HG03175 (cell line): ENCODE measurements at regions not wholly inside any gene's neighbourhood (a gene's known extent, or its start where the extent isn't known, plus 50 kb on each side); places are given as distances from the start of the nearest gene placed in this dataset.
"Not testable (repeated sequence)": the region's sequence is repeated elsewhere in the genome, so short reads cannot be mapped to it uniquely, and the experiment has no call there.

Source experiments
- ATAC-seq: cut with Tn5 transposase; IDR thresholded peaks from one replicate; pipeline ENCODE4 v1.9.1; 2021; ENCODE audit warnings: mild to moderate bottlenecking, moderate library complexity; ENCODE audit not compliant: unreplicated experiment

DNA sequence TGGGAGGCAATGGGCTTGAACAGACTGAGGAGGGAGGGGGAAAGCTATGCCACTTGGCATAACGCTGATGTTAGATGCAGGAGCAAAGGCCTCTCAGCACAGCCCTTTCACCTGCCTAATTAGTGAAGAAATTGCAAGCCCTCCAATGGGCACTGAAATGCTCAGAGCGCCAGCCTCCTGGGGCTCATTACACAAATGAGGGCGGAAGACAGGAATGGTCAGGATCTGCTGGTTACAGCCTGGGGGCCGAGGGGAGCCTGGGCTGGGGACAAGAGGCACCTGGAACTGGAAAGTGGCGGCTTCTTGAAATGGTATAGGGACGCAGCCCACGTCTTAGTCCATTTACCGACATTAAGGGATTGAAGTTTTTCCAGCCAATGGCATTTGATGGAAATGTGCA is 50.2 kb upstream of the PLET1 start:
- ATAC-seq: no peak

DNA sequence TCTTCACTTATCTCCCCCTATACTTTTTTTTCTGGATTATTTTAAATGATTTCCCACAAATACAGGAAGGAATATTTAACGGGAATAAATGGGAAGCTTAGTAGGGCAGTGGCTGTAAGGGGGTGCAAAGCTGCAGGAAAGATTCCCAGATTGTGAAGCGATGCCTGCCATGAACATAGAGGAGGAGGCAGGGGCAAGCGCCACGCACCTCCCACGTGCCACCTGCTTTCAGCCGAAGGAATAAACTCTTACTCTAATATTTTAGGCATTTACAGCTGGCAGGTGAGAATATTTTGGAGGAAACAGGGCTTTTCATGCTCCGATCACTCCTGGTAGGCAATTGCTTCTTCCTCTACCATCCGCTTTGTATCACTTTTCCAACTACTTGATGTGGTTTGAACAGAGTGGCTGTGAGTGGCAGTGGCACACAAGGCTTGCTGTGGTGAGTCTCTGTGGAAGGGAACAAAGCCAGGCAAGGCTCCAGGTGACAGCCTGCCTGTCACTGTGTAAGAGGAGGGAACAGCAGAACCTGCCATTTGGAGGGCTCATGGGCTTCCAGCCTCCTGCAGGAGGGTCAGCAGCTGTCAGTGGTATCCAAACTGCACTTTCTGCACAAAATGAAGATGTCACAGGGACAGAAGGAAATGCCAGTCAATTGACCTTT is 54.5 kb upstream of the PLET1 start:
- no peak for ATAC-seq

DNA sequence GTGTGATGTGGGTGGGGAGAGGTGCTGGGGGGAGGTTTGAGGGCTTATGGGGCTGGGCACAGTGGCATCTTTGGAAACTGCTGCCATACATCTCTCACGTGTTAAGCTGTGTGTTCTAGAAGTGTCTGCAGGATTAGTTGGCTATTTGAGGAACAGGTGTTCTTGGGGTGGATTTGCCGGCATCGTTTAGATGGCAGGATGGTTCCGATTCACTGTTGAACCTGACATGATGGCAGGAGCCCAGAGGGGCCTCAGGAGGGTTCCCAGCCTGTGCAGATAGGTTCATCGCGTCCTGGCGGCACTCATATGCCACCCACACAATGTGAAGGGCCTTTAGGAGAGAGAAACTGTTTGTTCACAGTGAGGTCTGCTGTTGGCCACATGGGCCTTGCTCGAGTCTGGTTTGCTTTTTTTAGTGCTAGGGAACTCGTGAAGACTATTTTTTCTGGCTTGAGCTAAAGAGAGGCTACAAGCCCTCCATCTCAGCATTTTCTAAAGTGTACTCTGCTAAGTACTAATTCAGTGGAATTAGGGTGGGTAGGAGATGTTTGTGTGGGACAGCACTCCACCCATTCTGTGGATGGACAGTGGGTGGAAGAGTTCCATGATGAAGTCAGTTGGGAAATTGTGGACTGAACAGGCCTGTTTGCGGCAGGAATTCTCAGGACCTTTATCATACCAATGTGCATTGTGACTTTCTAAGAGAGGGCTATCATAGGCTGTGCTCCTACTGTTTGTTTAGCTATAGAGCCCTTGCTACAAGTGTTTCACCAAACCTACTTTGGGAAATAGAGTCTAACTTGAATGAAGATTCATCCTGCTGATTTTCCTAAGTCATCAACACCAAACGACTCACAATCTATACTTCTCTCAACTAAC is 55.4 kb upstream of the PLET1 start:
- ATAC-seq: no peak

DNA sequence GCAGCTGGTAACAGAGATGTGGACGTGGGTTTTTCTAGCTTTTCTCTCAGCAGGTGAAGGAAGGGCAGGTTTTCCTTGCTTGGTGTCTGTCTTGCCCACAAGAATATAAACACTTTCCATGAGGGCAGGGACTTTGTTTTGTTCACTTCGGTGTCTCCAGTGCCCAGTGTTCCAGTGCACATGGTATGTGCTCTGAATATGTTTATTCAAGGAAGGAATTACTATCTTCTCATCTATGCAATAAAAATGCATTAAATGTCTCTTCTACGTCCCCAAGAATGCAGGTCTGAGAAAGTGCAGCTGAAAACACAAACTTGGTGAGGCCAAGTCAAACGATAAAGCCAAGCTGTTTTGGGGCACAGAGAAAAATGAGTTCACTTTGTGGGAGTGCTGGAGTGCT is 56.3 kb upstream of the PLET1 start:
- no peak for ATAC-seq

DNA sequence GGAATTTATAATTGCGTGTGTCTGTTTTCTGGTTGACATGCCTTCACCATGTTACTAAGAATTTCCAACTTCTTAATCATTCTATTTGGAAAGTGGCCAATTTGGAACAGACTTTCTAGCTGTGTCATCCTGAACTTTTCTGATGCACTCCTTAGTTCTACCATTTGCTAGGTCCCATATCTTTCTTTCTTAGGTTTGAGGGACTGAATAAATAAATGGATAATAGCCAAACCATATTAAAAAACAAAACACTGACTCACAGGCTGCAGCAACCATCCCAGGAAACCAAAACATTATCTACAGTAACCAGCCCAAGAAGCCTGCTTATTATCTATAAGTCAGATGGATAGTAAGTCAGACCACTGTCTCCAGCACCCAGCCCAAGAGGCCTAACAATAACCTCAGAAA is 57.5 kb upstream of the PLET1 start:
- no peak for ATAC-seq

DNA sequence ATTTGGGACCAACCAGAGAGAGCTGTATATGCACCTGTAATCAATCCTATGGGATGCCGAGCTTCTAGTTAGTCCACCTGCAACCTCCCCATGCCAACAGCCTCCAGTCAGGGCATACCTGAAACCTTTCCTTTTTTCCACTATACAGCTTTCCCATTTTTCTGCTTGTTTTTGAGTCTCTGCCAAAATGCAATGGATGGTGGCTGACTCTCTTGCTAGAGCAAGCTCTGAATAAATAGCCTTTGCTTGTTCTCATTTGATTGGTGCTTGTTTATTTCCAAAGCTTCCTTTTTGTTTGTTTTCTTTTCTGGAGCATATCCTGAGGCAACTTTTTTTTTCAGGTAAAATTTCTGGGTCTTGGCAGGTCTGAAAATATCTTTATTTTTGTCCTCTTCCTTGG is 58.0 kb upstream of the PLET1 start:
- ATAC-seq: no peak

DNA sequence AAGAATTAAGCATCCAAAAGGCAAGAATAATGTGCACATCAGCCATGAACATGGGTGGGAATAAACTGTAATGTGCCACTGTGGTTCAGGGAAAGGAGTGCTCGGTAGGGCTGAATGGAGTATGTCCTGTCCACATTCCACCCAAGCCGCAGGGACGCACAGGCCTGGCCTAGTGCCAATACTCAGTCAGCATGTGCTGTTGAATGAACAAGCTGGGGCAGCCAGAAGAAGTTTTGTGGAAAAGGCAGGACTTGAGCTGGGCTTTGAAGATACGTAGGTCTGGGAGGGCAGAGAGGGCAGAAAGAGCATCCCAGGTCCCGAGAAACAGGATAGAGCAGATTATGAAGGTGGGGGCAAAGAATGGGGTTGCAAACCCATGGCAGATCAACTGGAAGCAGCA is 60.0 kb upstream of the PLET1 start:
- ATAC-seq: no peak

DNA sequence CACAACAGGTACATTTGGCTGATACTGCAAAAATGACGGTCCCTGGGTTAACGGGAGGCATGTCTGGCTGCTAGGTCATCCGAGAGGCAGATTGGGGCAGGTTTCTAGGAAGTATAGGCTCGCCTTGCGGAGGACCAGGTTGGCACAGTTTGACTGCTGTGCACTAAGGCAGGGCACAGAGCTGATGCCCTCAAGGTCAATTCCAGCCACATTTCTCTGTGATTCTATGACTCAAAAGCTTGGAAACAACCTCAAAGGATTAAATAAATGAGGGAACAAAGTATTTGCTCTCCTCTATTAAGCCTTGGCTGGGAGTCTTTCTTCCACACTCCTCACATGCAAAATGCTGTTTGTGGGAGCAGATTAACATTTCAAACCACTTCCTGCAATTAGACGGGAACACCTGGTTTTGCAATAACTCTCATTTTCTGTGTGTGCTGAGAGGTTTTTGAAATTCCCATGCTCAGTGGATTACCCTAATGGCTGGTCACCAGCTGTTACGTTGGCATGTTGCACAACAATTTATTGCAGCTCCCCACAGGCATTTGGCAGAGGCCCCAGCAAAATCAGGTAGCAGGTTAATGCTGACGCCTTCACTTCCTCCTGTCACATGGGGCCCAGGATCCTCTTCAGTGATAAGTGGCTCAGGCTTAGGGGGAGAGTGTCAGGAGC is 61.0 kb upstream of the PLET1 start:
- no peak for ATAC-seq

DNA sequence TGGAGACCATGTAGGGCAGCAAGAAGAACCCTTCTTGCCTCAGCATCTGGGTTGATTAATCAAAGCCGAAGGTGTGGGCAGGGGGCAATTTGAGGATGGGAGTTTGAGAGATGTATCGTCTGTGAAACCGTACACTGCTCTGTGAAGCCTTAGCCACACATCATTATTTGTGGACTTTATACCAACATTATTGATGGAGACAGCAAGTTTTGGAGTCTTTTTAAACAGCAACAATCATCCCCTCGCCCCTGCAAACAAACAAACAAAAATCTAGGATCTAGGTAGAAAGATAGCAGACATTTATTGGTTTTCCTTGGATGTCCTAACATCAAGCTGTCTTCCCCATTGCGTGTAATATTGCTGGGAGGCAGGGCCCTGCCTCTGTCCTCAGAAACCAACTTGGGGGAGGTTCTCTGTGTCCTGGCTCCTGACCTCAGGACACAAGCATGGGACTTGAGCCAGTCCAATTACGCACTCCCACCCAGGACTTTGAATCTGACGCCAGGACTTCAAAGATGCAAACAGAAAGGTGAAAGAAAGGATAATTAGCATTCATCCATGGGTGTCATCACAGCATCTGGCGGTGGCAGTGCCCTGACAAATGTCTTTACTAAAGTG is 61.6 kb upstream of the PLET1 start:
- ATAC-seq: no peak

DNA sequence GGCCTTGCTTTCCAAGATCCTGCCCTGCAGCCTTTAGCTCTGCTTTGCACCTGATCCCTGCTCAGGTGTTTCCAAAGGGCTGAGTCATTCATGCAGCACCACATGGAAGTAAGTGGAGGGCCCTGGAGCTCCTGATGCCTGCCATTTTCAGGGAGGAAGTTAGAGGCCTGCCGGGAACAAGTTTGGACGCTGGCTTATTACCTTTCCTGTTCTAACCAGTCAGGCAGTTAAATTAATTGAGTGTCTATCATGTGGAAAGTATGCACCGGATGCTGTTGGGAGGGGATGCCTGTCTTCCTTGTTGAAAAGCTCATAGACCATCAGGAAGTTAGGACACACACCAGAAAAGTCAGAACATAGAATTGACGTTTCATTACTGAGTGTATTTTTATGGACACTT is 73.7 kb upstream of the PLET1 start:
- no peak for ATAC-seq

DNA sequence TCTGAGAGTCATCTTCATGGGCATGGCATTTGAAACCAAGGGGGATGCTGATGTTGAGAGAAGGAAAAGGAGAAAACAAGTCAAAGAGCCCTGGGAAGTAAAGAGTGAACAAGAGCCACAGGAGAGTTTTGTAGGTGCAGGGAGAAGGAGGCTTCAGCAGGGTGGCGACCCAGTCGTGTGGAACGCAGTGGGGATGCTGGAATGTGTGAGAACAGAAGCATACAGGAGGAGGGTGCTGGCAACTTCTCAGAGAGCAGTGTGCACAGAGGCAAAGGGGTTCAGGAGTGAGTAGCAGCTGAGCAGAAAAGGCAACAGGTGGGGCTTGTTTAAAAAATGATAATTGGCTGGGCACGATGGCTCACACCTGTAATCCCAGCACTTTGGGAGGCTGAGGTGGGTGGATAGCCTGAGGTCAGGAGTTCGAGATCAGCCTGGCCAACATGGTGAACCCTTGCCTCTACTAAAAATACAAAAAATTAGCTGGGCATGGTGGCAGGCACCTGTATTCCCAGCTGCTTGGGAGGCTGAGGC is 75.8 kb upstream of the PLET1 start:
- no peak for ATAC-seq

DNA sequence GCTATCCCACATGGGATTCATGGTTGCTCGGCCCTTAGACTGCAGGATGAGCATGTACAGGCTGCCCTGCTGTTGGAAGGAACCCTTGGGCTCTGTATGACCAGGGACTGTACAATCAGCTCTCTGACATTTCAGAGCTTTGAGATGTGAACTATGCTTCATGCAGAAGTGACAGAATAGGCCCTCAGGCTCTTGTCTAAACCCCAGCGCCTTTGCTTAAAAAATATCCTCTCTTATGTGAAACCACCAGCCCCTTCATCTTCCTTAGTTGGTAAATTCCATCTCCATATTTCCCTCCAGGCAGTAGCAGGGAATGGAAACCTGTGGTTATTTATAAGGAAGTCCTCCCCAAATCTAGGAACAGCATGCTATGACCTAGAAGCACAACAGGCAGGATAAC is 78.9 kb upstream of the PLET1 start:
- ATAC-seq: no peak

DNA sequence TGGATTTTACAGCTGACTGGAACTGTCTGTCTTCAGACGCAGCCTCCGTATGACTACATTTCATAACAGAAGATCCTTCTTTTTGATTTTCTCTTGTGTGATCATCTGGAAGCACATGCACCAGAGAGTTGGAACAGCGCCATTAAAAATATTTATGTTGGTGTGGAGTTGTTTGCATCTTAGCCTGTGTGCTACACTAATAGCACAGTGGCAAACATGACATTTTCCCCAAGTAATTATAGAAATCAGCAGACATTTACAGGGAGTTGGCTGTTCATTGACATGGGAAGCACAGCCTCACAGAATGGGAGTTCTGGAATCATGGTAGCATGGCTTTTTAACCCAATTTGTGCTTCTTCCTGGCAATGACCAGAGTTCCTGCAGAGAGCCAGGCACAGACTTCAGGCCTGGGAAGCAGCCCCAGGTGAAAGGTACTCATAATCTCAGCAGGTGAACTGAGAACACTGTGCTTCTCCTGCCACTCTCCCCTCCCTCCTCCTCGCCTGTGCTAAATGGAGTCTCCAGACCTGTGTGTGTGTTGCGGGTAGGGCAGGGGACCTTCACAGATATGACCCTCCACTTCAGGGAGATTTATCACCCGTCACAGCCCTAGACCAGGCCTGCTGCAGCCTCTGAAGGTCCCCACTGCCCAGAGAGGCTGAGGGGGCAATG is 82.8 kb upstream of the PLET1 start:
- no peak for ATAC-seq

DNA sequence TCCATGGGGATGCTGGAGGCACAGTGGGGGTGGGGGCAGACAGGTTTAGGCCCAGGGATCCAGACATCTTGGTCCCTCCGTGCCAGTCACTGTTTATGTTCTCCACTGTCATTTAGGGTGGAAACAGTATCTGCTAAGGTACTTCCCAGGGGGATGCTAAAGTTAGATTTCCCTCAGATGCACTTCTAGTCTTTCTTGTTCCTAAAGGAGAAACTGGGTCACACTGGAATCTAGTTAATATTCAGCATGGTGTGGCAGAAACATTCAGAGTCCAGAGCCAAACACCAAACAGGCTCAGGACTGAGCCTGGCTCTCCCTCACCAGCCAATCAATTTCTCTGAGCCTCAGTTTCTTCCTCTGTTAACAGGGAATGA is 83.4 kb upstream of the PLET1 start:
- no peak for ATAC-seq

DNA sequence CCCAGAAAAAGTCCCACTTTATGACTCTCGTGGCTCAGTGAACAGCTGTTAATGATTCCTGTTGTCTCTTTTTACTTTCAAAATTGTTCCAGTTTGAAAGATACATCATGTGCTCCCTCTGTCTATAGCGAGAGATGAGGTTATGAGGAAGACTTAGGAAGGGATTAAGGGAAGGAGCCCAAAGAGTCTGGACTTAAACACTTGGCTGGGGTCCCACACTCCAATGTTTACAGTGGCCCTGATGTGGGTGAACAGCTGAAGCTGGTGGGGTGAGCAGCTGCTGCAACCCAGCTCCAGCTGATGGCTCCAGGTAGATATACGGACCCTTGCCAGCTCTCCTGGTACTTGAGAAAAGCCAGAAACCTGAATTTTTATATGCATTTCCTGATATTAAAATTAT is 84.5 kb upstream of the PLET1 start:
- ATAC-seq: no peak

DNA sequence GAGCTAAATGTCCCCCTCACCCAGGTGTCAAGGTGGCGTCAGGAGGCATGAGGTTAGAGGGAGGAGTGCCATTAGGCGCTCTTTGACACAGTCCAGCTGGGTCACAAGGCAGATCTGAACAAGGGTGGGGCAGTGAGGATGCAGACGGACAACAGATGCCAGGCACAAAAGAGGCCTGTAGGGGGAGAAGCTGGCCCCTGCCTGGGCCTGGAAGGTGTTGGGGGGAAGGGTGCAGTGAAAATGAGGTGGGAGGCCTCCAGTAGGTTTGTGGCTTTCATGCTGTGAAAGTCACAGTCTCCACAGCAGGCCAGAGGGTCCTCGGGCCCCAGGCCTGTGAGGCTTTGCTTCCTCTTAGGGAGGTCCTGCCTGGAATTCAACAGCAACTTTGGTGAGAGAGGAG is 85.0 kb upstream of the PLET1 start:
- ATAC-seq: no peak

DNA sequence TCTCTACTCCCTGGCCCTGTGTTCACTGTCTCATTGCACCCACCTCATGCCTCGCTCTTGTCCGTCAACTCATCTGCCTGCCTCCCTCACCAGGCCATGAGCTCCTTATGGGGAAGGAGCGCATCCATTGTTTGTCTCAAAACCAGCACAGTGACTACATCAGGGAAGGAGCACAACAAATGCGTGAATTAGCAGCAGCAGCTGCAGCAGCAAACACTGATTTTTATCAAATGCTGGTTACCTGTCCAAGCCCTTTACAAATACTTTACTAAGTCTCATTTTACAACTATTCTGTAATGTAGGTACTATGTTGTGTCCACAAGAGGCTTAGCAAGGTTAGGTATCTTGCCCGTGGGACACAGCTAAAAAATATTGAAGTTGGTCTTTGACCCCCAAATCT is 85.9 kb upstream of the PLET1 start:
- no peak for ATAC-seq

DNA sequence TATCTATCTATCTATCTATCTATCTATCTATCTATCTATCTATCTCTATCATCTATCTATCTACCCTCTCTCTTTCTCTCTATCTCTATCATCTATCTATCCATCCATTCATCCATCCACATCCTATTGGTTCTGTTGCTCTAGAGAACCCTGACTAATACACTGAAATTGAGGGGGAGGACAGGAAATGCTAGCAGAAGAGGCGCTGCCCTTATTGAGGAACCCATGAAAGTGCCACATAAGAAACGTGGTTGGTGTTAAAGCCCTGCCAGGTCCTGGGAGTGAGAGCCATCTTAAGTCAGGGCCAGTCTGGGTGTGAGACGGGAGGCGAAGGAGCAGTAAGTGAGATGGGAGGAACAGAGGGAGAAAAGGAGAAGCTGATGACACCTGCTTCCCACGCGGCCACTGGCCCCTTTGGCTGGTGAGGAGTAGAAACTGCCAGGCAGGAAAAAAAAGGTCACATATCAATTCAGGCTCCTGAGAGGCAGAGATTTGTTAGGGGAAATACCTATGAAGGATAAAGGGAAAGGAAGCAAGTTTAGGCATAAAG is 87.9 kb upstream of the PLET1 start:
- ATAC-seq: no peak

DNA sequence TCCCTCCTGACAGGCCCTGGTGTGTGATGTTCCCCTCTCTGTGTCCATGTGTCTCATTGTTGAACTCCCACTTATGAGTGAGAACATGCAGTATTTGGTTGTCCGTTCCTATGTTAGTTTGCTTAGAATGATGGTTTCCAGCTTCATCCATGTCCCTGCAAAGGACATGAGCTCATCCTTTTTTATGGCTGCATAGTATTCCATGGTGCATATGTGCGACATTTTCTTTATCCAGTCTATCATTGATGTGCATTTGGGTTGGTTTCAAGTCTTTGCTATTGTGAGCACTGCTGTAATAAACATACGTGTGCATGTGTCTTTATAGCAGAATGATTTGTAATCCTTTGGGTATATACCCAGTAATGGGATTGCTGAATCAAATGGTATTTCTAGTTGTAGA is 90.8 kb upstream of the PLET1 start:
- ATAC-seq: not testable (repeated sequence)

DNA sequence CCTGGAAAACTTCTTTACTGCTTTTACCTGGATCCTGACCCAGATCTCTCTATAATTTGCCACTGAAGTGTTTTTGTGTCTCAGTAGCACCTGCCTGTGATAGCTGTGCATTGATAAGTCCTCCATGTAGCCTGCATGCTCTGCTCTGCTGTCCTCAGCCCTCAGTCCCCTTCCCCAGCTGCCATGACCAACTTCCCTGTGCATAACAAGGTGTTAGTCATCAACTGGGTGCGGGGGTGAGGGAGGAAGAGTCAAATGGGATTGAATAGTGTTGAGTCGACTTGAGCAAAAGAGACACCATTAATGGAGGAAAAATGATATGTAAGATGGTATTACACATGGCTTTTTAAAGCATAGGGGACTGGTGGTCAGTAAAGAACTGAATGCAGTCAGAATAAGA is 92.2 kb upstream of the PLET1 start:
- no peak for ATAC-seq

DNA sequence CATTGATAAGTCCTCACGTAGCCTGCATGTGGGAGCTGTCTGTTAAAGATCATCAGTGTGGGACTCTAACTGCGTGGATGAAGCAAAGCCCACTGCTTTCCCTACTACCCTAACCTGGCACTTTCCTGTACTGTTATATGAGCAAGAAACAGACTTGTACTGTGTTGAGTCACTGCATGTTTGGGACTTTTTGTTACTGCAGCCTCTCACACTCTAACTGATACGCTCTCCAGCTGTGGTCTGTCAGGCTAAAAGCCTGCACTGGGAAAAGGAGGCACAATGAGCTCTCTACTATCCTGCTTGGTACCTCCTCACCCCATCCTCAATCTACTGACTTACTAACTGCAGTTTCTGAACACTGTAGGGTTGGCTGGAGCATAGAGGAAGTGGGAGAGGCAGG is 93.7 kb upstream of the PLET1 start:
- no peak for ATAC-seq
